ENCODE measurements at regions not wholly inside any gene's neighbourhood (a gene's known extent, or its start where the extent isn't known, plus 50 kb on each side); places are given as distances from the start of the nearest gene placed in this dataset.
"Not testable (repeated sequence)": the region's sequence is repeated elsewhere in the genome, so short reads cannot be mapped to it uniquely, and the experiment has no call there.

- DNase-seq (ENCODE audit: low spot score), result no peak
Measured at GRCh38 chr12:38159591-38160317, 156.8 kb upstream of the ALG10B start.

GRCh38 chr12:38160318-38161122, 156.1 kb upstream of the ALG10B start:
- no peak for DNase-seq (ENCODE audit: low spot score)

GRCh38 chr12:38161123-38162000, 155.2 kb upstream of the ALG10B start:
- DNase-seq (ENCODE audit: low spot score), result no peak

- no peak for DNase-seq (ENCODE audit: low spot score)
Measured at GRCh38 chr12:38162013-38162412, 154.6 kb upstream of the ALG10B start.

- DNase-seq (ENCODE audit: low spot score), result no peak
Measured at GRCh38 chr12:38162708-38163441, 153.7 kb upstream of the ALG10B start.

- DNase-seq (ENCODE audit: low spot score), result no peak
Measured at GRCh38 chr12:38163442-38163801, 153.2 kb upstream of the ALG10B start.

- DNase-seq (ENCODE audit: low spot score), result no peak
Measured at GRCh38 chr12:38166225-38166624, 150.3 kb upstream of the ALG10B start.

- DNase-seq (ENCODE audit: low spot score), result no peak
Measured at GRCh38 chr12:38175538-38175937, 141.0 kb upstream of the ALG10B start.

- not testable (repeated sequence) for DNase-seq (ENCODE audit: low spot score)
Measured at GRCh38 chr12:38183617-38184016, 133.0 kb upstream of the ALG10B start.

GRCh38 chr12:38197286-38197685, 119.3 kb upstream of the ALG10B start:
- DNase-seq (ENCODE audit: low spot score), result not testable (repeated sequence)

- no peak for DNase-seq (ENCODE audit: low spot score)
Measured at GRCh38 chr12:38201461-38202276, 114.9 kb upstream of the ALG10B start.

GRCh38 chr12:38204831-38205230, 111.7 kb upstream of the ALG10B start:
- no peak for DNase-seq (ENCODE audit: low spot score)

- DNase-seq (ENCODE audit: low spot score), result no peak
Measured at GRCh38 chr12:38222011-38222410, 94.6 kb upstream of the ALG10B start.

- DNase-seq (ENCODE audit: low spot score), result not testable (repeated sequence)
Measured at GRCh38 chr12:38238328-38238727, 78.2 kb upstream of the ALG10B start.

- DNase-seq (ENCODE audit: low spot score), result no peak
Measured at GRCh38 chr12:38253778-38254177, 62.8 kb upstream of the ALG10B start.

GRCh38 chr12:38258411-38258810, 58.2 kb upstream of the ALG10B start:
- no peak for DNase-seq (ENCODE audit: low spot score)
